NCI-H2227 treated with DMSO at 0.1 percent for 48 hours (cell line): ENCODE measurements at regions not wholly inside any gene's neighbourhood (a gene's known extent, or its start where the extent isn't known, plus 50 kb on each side); places are given as distances from the start of the nearest gene placed in this dataset.

Experiments used
- DNase-seq: peaks from one replicate; lab custom pipeline; 2025; lab: John Stamatoyannopoulos, UW

GRCh38 chr3:178297740-178298139, 238.5 kb upstream of the KCNMB2 start:
- DNase-seq, result peak; percentile 39

- DNase-seq, result no peak
Measured at GRCh38 chr3:178300441-178300959, 235.7 kb upstream of the KCNMB2 start.

- DNase-seq, result no peak
Measured at GRCh38 chr3:178302966-178303930, 233.0 kb upstream of the KCNMB2 start.

- no peak for DNase-seq
Measured at GRCh38 chr3:178304758-178305467, 231.3 kb upstream of the KCNMB2 start.

GRCh38 chr3:178306432-178307115, 229.7 kb upstream of the KCNMB2 start:
- DNase-seq, result no peak

GRCh38 chr3:178308771-178309170, 227.5 kb upstream of the KCNMB2 start:
- DNase-seq, result no peak

GRCh38 chr3:178310949-178311348, 225.3 kb upstream of the KCNMB2 start:
- peak; percentile 35 for DNase-seq

- DNase-seq, result no peak
Measured at GRCh38 chr3:178313716-178314115, 222.5 kb upstream of the KCNMB2 start.

- no peak for DNase-seq
Measured at GRCh38 chr3:178318340-178318739, 217.9 kb upstream of the KCNMB2 start.

GRCh38 chr3:178318941-178319816, 217.1 kb upstream of the KCNMB2 start:
- DNase-seq, result no peak

GRCh38 chr3:178320456-178321351, 215.5 kb upstream of the KCNMB2 start:
- no peak for DNase-seq

GRCh38 chr3:178324356-178324755, 211.9 kb upstream of the KCNMB2 start:
- DNase-seq, result no peak

GRCh38 chr3:178325330-178325729, 210.9 kb upstream of the KCNMB2 start:
- DNase-seq, result peak; percentile 11

- no peak for DNase-seq
Measured at GRCh38 chr3:178329936-178330335, 206.3 kb upstream of the KCNMB2 start.

- no peak for DNase-seq
Measured at GRCh38 chr3:178334239-178334638, 202.0 kb upstream of the KCNMB2 start.

- DNase-seq, result no peak
Measured at GRCh38 chr3:178336336-178336735, 199.9 kb upstream of the KCNMB2 start.

GRCh38 chr3:178340506-178340905, 195.7 kb upstream of the KCNMB2 start:
- DNase-seq, result no peak

GRCh38 chr3:178341636-178342035, 194.6 kb upstream of the KCNMB2 start:
- DNase-seq, result no peak

GRCh38 chr3:178342111-178342510, 194.1 kb upstream of the KCNMB2 start:
- DNase-seq, result no peak

- no peak for DNase-seq
Measured at GRCh38 chr3:178343433-178344038, 192.7 kb upstream of the KCNMB2 start.
